ENCODE measurements at regions not wholly inside any gene's neighbourhood (a gene's known extent, or its start where the extent isn't known, plus 50 kb on each side); places are given as distances from the start of the nearest gene placed in this dataset.

DNA sequence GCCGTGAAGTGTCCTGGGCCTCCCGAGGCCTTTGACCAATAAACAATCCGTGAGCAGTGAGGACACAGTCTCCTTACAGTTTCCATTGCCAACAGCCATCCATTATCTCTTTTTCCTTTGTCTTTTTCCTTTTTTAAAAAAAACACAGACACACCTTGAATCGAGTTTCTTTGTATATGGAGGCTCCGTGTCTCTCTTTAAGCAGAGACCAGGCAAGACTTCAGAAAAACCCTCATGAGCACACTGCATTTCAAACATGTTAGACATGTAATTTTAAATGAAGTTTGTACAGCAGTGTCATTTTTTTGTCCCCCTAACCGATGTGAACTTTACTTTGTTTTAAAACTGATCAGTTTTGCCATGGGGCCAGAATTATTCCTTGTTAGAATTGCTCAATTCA is 111.1 kb downstream of the SPTSSA start:
- DNase-seq (ENCODE audit: low read depth, low spot score) = no peak

- DNase-seq (ENCODE audit: low read depth, low spot score) = no peak
Observed at GRCh38 chr14:34348592-34348991, 113.4 kb downstream of the SPTSSA start.

DNA sequence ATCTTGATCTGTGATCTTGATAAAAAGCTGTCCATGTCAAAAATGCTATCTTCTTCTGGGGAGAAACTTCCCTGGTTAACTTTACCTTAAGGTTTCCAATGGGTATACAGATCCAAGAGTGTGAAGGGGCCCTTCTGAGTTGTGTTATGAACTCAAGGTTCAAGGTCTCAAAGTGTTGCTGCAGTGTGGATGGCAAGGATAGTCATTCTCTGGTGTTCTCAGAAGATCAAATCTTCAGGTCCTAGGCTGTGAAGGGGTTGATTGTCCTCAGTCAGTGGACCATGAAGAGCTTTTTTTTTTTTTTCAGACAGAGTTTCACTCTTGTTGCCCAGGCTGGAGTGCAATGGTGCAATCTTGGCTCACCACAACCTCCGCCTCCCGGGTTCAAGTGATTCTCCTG is 114.4 kb downstream of the SPTSSA start:
- no peak for DNase-seq (ENCODE audit: low read depth, low spot score)

- DNase-seq (ENCODE audit: low read depth, low spot score) = no peak
Observed at GRCh38 chr14:34345718-34346465, 116.1 kb downstream of the SPTSSA start.

DNA sequence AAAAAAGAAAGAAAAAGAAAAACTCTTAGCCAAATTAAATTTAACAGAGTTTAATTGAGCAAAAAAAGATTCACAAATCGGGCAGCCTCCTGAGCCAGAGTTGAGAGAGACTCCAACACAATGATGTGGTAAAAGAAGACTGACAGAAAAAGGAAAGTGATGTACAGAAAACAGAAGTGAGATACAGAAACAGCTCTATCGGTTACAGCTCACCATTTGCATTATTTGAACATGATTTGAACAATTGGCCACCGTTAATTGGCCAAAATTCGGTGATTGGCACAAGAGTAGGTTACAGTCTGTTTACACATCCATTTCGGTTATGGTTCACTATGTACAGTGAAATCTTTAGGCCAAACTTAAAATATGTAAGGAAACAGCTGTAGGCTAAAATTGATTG is 117.7 kb downstream of the SPTSSA start:
- DNase-seq (ENCODE audit: low read depth, low spot score) = no peak

- no peak for DNase-seq (ENCODE audit: low read depth, low spot score)
Observed at GRCh38 chr14:34340025-34340625, 121.9 kb downstream of the SPTSSA start.

DNA sequence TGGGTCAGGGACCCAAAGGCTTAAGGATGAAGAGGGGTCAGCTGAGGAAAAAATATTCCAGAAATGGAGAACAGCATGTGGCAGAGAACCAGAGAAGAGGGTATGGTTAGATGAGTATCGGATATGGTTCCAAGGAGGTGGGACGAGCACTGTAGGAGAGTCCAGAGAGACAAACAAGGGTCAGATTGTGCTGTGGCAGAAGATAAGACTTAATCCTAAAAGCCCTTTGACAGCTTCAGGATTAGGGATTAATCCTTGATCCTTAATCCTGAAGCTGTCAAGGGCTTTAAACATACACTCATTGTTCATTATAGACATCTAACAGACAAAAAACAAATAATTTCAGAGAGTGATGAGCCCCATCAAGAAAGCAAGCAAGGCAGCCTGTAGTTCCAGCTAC is 124.0 kb downstream of the SPTSSA start:
- no peak for DNase-seq (ENCODE audit: low read depth, low spot score)

DNA sequence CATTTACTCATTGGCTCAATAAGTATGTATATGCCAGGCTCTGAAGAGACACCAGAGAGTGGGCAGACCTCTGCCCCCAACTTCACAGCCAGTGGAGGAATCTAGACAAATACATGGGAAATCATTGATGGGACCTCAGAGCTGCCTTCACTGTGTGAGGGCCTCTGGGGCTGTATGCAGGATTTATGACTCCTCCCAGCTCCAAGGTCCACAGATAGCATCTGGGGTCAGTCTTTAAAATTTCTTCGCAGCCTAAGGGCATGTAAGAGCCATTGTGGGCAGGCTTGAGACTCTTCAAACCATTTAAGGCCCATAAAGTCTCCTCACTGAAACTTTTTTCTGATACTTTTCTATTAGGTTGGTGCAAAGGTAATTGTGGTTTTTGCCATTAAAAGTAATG is 125.5 kb downstream of the SPTSSA start:
- no peak for DNase-seq (ENCODE audit: low read depth, low spot score)

DNA sequence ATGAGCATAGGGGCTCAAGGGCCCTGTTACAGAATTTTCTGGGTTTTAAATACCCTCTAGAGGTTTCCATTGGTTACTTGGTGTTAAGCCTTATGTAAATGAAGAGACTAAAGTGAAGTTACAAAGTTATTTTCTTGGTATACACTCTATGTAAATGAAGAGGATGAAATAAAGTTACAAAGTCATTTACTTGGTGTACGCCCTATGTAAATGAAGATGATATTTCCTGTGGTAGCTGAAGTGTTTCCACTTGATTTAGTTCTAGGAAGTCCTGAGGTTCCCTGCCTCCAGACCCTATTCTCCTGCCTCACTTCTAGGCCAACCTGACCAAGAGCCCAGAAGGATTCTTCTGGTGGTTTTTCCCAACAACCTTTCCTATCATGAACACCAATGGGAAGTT is 126.1 kb downstream of the SPTSSA start:
- no peak for DNase-seq (ENCODE audit: low read depth, low spot score)

GRCh38 chr14:34334329-34334728 is 127.7 kb downstream of the SPTSSA start:
- DNase-seq (ENCODE audit: low read depth, low spot score) = no peak

- DNase-seq (ENCODE audit: low read depth, low spot score) = peak; percentile 12
Observed at GRCh38 chr14:34331728-34332623, 130.1 kb downstream of the SPTSSA start.

- DNase-seq (ENCODE audit: low read depth, low spot score) = no peak
Observed at GRCh38 chr14:34330846-34331245, 131.2 kb downstream of the SPTSSA start.

DNA sequence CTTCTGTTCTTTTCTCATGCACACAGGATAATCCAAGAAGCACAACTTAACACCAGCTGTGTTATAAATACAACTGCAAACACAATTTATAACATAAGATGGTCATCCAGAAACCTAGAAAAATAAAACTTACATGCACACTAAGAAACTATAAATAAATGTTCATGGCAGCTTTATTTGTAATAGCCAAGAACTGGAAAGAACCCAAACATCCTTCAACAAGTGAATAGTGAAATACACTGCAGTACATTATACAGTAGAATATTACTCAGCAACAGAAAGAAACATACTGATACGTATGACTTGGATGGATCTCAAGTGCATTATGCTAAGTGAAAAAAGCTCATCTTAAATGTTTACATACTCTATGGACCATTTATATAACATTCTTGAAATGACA is 132.7 kb downstream of the SPTSSA start:
- DNase-seq (ENCODE audit: low read depth, low spot score) = no peak

- no peak for DNase-seq (ENCODE audit: low read depth, low spot score)
Observed at GRCh38 chr14:34328178-34328577, 133.9 kb downstream of the SPTSSA start.

DNA sequence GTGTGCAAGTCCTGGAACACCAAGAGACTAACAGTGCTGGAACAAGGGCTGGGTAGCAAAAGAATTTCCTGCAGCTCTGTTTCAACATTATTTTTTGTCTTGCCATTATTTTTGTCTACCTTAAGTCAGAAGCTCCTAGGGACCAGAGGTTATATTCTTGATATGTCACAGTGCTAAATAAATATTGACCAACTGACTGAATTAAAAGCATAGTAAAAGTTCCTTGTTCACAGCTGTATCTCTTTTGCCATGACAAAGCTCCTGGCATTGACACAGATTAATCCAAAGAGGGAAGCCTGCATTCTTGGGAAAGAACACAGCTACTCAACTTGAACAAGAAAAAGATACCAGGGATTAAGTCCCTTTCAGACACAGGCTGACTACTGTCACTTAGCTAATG is 136.5 kb downstream of the SPTSSA start:
- DNase-seq (ENCODE audit: low read depth, low spot score) = no peak

- DNase-seq (ENCODE audit: low read depth, low spot score) = peak; percentile 6
Observed at GRCh38 chr14:34324363-34324795, 137.7 kb downstream of the SPTSSA start.

GRCh38 chr14:34322940-34323418 is 139.1 kb downstream of the SPTSSA start:
- peak; percentile 70 for DNase-seq (ENCODE audit: low read depth, low spot score)

DNA sequence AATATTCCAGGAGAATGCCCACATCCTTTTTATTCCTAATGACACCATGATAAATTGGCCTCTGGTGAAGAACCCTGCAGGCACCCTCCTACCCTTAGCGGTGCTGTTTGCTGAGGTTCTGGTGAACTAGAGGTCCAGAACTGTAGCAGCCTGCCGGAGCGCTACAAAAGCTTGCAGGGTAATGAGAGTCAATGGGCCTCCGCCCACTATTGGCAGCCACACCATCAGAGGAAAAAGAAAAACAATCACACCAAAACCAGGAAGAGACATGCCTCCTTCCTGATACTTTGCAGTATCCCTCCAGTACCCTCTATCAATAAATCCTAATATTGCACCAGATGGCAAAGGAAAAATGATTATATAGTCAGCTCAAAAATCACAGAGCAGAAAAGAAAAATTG is 142.9 kb downstream of the SPTSSA start:
- DNase-seq (ENCODE audit: low read depth, low spot score) = no peak

GRCh38 chr14:34318014-34318413 is 144.0 kb downstream of the SPTSSA start:
- DNase-seq (ENCODE audit: low read depth, low spot score) = no peak

- DNase-seq (ENCODE audit: low read depth, low spot score) = no peak
Observed at GRCh38 chr14:34310724-34311123, 151.3 kb downstream of the SPTSSA start.

GRCh38 chr14:34303811-34304210 is 158.2 kb downstream of the SPTSSA start:
- DNase-seq (ENCODE audit: low read depth, low spot score) = no peak

- DNase-seq (ENCODE audit: low read depth, low spot score) = no peak
Observed at GRCh38 chr14:34302654-34303053, 159.4 kb downstream of the SPTSSA start.
